IMR-90 (cell line): ENCODE measurements at regions not wholly inside any gene's neighbourhood (a gene's known extent, or its start where the extent isn't known, plus 50 kb on each side); places are given as distances from the start of the nearest gene placed in this dataset.

ENCODE experiments used
- CEBPB ChIP-seq: IDR thresholded peaks from 2 replicates; pipeline ENCODE4 v1.6.1; 2012; ENCODE audit warnings: low read depth, low read length, improper control_type of control experiment
- CHD1 ChIP-seq: IDR thresholded peaks from 2 replicates; pipeline ENCODE4 v1.6.1; 2012; ENCODE audit warnings: low read depth, low read length, improper control_type of control experiment
- MAFK ChIP-seq: IDR thresholded peaks from 2 replicates; pipeline ENCODE4 v1.6.1; 2012; ENCODE audit warnings: low read depth, low read length, improper control_type of control experiment
- MAZ ChIP-seq: IDR thresholded peaks from 2 replicates; pipeline ENCODE4 v1.6.1; 2012; ENCODE audit warnings: low read depth, mild to moderate bottlenecking, low read length, improper control_type of control experiment, moderate library complexity, borderline replicate concordance
- MXI1 ChIP-seq: IDR thresholded peaks from 2 replicates; pipeline ENCODE4 v1.6.1; 2012; ENCODE audit warnings: low read depth, mild to moderate bottlenecking, low read length, moderate library complexity, borderline replicate concordance
- POLR2A ChIP-seq: IDR thresholded peaks from 2 replicates; pipeline ENCODE4 v1.6.1; 2012; ENCODE audit warnings: mild to moderate bottlenecking, low read depth, low read length
- RAD21 ChIP-seq: IDR thresholded peaks from 2 replicates; pipeline ENCODE4 v1.6.1; 2012; ENCODE audit warnings: low read length, improper control_type of control experiment
- RCOR1 ChIP-seq: IDR thresholded peaks from 2 replicates; pipeline ENCODE4 v1.6.1; 2012; ENCODE audit warnings: mild to moderate bottlenecking, low read length, improper control_type of control experiment; ENCODE audit not compliant: insufficient replicate concordance
- RFX5 ChIP-seq: IDR thresholded peaks from 2 replicates; pipeline ENCODE4 v1.8.0; 2012; ENCODE audit warnings: low read depth, mild to moderate bottlenecking, low read length, moderate library complexity
- SMC3 ChIP-seq: fragments of 150-350 bp; IDR thresholded peaks from 2 replicates; pipeline ENCODE4 v1.6.1; 2016; ENCODE audit warnings: low read depth, mild to moderate bottlenecking, antibody characterized with exemption, low read length, moderate library complexity
- TF ChIP-seq, protein P1 (sequence below): conservative IDR thresholded peaks from 2 replicates; pipeline ENCODE4 v1.5.1; 2012; ENCODE audit warnings: mild to moderate bottlenecking, low read depth, low read length, improper control_type of control experiment
- TF ChIP-seq, protein P2 (sequence below): fragments of 150-350 bp; IDR thresholded peaks from 2 replicates; pipeline ENCODE4 v1.6.1; 2016; ENCODE audit warnings: low read depth, mild to moderate bottlenecking, low read length, moderate library complexity, borderline replicate concordance
- TF ChIP-seq, protein P3 (sequence below): fragments of 150-350 bp; IDR thresholded peaks from 2 replicates; pipeline ENCODE4 v1.6.1; 2017; ENCODE audit warnings: mild to moderate bottlenecking, antibody characterized with exemption, low read length, low read depth

DNA sequence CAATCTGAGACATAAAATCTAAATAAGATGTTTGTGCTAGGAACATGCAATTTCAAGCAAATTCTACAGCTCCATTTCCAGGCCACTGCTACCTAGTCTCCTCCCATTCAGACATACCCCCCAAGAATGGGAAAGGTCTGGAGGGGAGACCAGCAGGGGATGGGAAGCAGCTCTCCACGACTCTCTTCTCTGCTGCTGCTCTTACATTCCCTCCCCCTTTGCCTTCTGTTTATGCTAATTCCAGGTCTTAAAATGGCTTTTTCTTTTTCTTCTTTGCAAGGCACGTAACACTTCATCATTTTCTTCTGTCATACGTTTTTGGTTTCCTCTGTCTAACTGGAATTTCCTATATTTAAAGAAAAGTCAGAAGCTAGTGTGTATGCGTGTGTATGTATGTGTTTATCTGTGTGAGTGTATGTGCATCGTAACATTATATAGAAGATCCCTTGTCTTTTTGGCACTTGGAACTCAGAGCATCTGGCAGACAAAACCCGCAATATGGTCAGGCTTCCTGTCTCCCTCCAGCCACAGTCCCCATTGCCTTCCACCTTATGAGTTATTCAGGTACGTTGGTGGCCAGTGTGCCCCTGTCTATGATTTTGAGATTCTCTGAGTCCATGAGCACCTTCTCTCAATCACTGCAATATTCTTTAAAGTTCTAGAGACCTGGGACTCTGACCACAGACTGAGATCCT lies 493.7 kb downstream of the BTBD3 start:
- TF ChIP-seq, protein P1, sequence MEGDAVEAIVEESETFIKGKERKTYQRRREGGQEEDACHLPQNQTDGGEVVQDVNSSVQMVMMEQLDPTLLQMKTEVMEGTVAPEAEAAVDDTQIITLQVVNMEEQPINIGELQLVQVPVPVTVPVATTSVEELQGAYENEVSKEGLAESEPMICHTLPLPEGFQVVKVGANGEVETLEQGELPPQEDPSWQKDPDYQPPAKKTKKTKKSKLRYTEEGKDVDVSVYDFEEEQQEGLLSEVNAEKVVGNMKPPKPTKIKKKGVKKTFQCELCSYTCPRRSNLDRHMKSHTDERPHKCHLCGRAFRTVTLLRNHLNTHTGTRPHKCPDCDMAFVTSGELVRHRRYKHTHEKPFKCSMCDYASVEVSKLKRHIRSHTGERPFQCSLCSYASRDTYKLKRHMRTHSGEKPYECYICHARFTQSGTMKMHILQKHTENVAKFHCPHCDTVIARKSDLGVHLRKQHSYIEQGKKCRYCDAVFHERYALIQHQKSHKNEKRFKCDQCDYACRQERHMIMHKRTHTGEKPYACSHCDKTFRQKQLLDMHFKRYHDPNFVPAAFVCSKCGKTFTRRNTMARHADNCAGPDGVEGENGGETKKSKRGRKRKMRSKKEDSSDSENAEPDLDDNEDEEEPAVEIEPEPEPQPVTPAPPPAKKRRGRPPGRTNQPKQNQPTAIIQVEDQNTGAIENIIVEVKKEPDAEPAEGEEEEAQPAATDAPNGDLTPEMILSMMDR = no peak
- TF ChIP-seq CEBPB (no peak), RCOR1 (no peak), POLR2A (no peak), SMC3 (no peak), RAD21 (no peak), MAFK (no peak), RFX5 (no peak), MXI1 (no peak), MAZ (no peak), CHD1 (no peak)
- TF ChIP-seq, protein P2, sequence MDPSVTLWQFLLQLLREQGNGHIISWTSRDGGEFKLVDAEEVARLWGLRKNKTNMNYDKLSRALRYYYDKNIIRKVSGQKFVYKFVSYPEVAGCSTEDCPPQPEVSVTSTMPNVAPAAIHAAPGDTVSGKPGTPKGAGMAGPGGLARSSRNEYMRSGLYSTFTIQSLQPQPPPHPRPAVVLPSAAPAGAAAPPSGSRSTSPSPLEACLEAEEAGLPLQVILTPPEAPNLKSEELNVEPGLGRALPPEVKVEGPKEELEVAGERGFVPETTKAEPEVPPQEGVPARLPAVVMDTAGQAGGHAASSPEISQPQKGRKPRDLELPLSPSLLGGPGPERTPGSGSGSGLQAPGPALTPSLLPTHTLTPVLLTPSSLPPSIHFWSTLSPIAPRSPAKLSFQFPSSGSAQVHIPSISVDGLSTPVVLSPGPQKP = no peak
- TF ChIP-seq, protein P3, sequence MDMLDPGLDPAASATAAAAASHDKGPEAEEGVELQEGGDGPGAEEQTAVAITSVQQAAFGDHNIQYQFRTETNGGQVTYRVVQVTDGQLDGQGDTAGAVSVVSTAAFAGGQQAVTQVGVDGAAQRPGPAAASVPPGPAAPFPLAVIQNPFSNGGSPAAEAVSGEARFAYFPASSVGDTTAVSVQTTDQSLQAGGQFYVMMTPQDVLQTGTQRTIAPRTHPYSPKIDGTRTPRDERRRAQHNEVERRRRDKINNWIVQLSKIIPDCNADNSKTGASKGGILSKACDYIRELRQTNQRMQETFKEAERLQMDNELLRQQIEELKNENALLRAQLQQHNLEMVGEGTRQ = no peak
